HG03066 (cell line): ENCODE measurements at regions not wholly inside any gene's neighbourhood (a gene's known extent, or its start where the extent isn't known, plus 50 kb on each side); places are given as distances from the start of the nearest gene placed in this dataset.

Source experiments
- ATAC-seq: cut with Tn5 transposase; IDR thresholded peaks from one replicate; pipeline ENCODE4 v1.9.1; 2021; ENCODE audit warnings: low read depth; ENCODE audit not compliant: unreplicated experiment

DNA sequence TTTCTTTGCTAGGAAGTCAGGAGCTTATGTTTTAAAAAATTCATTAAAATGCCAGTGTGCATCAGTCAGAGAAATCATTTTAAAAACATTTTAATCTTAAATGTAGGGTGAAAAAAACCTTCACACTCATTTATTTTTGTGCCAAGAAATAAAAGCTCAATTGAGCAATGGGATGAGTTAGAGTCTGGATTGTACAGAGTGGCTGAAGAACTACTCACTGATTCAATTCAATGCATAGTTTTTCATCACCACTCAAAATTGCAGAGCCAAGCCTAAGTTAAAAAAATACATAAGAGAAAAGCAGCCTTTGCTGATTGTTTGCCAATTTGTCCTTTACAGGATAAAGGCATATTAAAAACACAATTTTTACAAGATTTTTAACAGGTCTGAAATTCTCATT lies 168.2 kb upstream of the DMRTA1 start:
- ATAC-seq = no peak

DNA sequence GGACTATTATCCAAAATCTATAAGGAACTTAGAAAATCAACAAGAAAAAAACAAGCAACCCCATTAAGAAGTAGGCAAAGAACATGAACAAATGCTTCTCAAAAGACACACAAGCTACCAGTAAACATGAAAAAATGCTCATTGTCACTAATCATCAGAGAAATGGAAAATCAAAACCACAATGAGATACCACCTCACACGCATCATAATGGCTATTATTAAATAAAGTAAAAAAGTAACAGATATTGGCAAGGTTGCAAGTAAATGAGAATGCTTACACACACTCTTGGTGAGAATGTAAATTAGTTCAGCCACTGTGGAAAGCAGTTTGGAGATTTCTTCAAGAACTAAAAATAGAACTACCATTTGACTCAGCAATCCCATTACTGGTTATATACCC lies 167.0 kb upstream of the DMRTA1 start:
- no peak for ATAC-seq

DNA sequence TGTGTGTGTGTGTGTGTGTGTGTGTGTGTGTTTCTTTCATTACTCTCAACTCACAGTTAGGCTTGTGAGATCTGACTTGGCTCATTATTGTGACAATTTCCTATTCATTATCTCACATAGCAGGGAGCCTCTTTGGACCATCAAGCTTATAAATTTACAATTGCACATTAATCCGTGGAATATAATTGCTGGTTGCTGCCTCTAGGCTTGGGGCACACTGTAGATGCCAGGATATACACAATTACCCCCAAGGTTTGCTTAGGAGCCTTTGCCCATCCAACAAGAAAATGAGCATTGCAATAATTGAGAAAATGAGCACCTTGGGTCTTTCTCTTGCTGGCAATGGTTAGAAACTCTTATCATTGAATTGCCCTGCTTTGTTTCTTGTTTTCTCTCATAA lies 161.6 kb upstream of the DMRTA1 start:
- no peak for ATAC-seq

DNA sequence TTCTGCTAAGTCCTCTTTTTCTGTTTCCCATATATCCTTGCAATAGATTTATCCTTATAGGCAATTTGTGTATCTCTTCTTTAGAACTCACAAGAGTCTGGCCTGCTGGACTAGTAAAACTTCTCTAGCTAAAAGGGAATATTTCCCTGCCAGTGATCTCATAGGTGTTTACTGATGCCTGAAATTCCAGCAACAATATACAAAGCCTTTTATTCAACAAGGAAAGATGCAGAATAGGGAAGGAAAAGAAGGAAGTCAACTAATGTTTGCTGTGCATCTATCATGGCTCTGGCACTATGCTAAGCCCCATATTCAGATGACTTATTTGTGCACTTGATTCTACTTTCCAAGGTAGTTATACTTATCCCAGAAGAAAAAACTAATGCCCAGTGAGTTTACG lies 160.0 kb upstream of the DMRTA1 start:
- no peak for ATAC-seq

DNA sequence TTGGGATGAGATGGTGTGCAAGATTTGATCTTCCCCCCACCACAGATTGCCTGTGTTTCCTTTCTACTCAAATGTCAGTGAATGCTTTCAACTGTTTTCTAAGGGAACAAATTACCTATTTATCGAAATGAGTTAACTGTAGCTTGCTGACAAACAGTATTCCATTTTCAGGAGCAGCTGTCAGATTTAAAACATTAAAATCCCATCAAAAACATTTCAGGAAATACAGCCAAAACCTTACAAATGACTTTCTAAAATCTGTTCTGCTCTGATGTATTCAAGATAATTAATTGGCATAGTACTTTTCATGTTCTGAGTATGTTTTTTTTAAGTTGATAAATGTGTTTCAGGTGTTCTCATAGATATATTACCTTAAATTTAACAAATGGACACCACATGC lies 158.0 kb upstream of the DMRTA1 start:
- ATAC-seq = no peak

DNA sequence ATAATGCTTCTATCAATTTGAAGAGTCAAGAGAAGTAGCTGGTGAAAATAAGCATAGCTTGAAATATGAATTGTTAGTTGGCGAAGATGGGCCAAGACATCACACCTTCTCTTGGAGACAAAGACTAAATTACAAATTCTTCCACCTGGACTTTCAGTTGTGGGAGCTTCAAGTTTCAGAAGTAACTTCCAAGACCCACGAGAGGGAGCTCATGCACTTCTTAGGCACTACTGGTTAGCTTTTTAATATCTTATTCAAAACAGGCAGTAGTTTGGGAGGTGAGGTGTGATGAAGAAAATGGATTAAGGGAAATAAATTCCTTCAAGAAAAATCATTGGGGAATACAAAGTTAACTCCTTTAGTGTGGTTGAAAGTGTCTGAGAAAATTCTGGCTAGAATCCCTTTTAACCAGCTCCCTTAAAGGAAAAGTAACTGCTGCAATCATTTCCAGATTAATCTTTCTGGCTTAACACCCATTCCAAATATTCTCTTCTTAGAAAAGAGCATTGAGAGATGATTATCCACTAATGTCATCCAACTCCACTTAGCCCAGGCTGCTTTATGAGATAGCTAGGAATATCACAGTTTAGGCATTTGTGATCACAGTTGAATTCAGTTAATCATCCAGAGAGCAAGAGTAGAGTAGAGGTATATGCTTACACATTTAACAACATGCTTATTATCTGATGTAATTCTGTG lies 139.5 kb upstream of the DMRTA1 start:
- ATAC-seq = no peak

DNA sequence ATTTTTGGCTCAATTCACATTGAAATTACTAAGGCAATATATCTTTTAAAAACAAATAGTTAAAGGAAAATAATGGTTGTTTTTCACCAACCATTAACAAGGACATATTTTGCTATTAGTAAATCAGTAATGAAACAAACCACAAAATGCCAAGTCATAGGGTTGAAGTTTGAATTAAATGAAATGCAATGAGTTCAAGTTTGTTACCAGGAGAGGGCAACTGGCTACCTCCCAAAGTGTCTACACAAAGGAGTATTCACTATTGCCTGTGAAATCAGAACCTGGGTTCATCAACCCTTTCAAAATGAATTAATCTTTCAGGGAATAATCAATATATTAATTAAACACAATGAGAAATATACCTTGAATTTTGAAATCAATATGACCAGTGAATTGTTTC lies 138.4 kb upstream of the DMRTA1 start:
- no peak for ATAC-seq

DNA sequence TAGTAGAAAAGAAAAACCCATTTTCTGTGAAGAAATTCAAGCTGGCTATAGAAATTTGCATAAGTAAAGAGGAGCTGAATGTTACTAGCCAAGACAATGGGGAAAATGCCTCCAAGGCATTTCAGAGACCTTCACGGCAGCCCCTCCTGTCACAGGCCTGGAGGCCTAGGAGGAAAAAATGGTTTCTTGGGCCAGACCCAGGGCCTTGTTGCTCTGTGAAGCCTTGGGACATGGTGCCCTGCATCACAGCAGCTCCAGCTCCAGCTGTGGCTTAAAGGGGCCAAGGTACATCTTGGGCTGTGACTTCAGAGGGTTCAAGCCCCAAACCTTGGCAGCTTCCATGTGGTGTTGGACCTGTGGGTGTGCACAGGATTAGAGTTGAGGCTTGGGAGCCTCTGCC lies 130.0 kb upstream of the DMRTA1 start:
- no peak for ATAC-seq

DNA sequence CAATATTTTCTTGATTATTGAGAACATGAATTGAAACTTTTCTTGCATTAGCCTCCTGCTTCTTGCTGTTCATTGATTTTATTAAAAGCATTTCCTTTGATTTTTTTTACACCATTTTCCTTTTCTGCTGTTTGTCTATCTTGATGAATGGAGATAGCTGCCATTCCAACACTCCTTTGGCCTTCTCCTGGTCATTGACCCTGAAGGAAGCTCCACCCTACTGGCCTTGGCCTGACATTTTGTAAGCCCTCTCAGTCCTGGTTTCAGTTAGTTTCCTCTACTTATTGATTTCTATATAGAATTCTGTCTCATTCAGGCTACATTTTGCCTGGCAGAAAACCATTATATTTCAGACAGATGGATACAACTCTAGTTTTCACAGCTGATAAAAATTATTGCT lies 115.1 kb upstream of the DMRTA1 start:
- ATAC-seq = no peak

DNA sequence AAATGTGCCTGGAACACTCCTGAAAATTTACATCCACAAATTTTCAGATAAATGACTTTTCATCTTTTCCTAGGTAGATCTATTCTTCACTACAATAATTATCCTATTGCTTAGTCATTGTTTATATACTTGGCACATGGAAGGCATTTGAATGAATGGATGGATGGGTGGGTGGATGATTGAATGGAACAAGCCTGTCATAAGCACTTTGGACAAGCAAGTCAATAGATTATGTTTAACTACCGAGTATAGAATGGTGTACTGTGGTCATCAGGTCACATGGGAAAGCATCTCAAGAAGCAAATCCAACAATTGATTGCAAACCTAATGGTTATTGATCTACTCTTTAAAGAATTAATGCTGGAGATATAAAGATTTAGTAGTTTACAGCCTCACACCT lies 114.4 kb upstream of the DMRTA1 start:
- no peak for ATAC-seq

DNA sequence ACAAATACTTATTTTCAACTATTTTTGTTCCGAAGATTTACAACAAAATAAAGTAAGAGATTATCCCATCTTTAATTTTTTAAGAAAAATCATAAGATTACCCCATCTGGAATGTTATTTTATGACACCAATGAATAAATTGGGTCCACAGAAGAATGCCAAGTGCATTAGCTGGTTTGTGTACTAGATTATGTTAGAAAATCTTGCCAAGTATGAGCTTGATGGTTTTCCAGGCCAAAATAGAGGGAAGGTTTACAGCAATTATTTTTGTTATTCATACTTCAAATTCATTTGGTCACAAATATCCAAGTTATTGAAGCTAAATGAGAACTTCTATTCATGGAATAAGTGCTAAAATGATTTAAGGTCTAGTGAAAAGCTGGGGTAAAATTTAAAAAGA lies 109.4 kb upstream of the DMRTA1 start:
- ATAC-seq = no peak

DNA sequence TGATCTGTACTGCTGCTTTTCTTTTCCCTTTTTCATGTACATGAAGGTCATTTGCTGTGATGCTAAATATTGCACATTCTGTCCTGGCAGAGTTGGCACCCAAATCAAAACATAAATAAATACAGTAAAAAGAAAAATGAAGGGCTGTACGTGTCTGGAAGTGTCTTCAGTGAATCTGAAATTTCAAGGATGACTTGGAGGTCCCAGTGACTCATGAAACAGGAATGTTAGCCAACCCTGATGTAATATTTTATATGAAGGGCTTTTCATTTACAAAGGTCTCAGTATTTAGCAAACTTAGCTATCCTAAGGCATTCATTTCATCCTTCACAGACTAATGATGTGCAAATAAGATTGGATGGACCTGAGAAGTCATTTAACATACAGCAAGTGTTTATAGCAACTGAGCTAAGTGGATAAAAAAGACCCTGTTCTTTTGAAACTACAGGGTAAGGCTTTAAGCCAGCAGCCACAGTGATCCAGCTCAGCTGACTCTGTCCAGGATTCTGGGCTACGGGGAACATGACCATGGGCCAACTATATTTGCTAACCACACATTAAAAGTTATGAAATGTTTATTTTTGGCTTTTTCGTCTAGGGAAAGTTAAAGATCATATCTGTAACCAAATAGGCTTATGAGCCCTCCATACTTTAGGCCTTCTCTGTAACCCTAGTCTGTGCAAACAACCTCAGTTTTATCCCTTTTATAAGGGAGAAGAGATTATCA lies 104.0 kb upstream of the DMRTA1 start:
- ATAC-seq = no peak

DNA sequence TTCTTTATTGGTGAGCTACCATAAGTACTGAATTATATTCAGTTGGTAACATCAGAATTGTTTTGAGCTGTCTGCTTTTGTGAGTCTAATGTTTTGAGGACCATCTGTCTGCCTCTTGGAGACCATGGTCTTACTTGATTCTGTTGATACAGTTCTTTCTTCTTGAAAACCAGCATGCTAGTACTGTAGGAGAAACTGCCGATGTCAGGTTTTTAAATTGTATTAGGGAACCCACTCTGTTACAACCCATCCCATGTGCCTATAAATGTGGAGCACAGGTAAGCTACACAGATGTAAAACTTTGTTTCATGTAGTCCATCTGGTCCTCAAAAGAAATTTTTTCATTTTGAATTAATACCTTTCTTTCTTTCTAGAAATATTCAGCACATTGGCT lies 103.4 kb upstream of the DMRTA1 start:
- ATAC-seq = no peak

DNA sequence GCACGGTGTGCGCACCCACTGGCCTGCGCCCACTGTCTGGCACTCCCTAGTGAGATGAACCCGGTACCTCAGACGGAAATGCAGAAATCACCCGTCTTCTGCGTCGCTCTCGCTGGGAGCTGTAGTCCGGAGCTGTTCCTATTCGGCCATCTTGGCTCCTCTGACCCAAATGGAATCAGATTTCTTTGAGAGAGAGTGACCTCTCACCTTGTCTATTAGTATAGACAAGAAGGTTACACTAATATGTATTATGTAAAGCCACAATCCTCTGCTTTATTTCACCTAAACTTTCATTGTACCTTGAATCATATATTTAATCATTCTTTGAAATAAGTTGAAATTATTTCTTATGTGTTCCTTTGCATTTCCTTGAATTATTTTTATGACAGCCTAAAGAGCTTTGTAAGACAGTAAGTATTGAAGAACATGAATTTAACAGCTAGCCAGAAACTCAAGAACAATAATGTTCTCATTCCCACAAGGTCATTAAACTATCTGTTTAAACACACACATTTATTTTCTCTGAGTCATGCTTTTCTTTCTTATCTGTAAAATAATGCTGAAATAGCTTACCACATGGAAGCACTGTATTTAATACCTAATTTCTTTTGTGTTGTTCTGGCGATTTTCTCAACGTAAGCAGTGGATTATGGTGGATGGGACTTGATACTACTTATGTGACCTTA lies 91.8 kb upstream of the DMRTA1 start:
- no peak for ATAC-seq

DNA sequence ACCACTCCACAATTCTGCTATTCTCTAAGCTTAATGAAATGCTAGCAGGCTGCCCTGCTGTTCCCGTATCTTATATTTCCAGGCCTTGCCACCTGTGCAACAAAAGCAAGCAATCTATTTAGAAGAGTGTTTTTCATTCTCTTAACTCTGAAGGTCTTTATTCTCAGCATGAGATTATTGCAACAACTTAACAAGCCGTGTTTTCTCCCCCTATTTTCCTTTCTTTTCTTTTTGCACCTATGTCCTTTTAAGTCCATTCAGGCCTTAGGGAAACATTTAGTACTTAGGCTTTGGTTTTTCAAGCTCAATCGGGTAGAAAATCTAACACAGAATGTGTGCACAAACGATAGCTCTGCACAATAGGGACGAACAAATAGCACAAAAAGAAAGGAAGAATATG lies 89.6 kb upstream of the DMRTA1 start:
- ATAC-seq = no peak

DNA sequence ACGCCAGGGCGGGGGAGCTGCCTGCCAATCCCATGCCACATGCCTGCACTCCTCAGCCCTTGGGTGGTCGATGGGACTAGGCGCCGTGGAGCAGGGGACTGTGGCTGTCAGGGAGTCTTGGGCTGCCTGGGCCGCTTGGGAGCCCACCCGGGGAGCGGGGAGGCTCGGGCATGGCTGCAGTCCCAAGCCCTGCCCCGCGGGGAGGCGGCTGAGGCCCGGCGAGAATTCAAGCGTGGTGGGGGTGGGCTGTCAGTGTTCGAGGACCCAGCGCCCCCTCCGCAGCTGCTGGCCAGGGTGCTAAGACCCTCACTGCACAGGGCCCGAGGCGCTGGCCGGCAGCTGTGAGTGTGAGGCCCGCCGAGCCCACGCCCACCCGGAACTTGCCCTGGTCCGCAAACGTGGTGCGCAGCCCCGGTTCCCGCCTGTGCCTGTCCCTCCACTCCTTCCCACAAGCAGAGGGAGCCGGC lies 83.2 kb upstream of the DMRTA1 start:
- no peak for ATAC-seq

DNA sequence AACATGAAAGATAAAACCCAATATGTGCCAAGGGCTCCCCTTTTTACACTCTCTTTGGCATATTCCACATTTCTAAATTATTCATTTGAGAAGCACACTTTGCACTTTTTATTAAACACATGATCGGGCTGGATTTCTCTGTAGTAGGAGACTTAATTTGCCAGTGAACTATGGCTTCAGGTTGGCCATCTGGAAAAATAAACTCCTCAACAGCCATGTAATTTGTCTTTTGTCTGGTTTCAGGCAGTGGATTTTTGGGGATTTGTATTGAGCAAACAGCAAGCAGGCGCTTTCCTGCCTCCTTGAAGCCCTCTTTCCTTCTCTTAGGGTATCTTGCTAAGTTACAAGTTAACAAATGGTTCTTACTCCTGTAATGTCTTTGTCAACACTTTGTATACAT lies 73.0 kb upstream of the DMRTA1 start:
- no peak for ATAC-seq

DNA sequence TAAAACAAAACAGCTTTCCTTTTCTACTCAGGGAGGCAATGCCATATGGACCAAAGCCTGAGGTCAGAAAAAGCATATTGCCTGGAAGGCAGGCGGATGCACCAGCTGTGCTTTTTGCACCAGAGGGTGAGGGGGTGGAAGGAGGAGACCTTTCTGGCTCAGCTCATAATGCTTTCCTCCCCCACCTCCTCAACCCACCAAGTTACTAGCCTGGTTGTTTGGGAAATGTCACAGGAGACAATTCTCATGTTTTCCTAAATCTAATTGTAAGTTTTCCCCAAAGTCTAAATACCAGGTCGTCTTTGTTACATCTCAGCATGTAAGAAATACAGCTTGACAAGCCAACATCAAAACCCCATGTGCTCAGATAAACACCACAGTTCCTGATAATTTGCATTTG lies 72.6 kb upstream of the DMRTA1 start:
- ATAC-seq = no peak

DNA sequence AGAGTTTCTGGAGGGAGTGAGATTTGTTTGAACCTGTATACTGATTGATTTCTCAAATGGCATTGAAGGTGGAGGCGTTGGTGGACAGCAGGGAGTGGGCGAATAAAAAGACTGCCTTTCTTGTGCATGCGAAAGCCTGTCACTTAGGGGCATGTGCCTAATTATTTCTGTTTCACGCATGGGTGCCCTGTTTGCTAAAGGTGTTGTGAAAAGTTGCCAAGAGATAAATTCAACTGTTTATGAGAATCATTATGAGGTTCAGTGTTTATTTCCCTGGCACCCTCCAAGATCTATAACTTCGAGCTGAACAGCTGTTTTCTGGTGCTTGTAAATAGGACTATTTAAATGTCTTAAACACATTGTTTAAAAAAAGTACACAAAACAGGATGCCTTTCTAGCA lies 67.4 kb upstream of the DMRTA1 start:
- ATAC-seq = no peak

DNA sequence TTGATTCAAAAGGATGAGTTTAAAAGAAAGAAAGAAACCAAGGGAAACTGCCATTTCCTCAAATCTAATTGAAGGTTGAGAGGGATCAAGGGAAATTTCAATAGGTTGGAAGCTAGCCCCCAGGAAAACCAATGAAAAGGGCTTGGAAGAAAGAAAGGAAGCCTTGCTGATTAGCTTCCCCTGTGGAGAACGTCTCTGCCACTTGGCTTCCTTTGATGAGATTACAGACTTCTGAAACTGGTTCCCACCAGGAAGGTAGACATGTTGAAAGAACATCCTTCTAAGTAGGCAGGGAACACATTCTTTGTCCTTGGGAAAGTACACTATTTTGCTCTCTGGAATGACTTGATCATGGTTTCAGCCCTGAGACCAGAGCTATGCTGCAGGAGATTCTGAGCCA lies 65.5 kb upstream of the DMRTA1 start:
- no peak for ATAC-seq

DNA sequence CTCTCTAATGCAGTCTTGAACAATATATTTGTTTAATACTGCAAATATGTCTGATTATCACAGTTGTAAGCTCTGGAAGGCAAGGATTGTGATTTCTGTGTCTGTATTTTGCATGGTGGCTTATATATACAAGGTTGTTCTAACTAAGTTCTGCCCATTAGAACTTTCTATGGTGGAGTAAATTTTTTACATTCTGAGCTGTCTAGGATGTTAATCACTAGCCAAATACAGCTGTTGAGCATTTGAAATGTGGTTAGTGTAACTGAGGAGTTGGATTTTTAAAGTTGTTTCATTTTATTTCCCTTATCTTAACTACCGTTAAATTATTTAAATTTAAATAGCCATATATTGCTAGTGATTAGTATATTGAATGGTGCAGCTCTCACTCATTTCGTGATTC lies 64.3 kb upstream of the DMRTA1 start:
- no peak for ATAC-seq

DNA sequence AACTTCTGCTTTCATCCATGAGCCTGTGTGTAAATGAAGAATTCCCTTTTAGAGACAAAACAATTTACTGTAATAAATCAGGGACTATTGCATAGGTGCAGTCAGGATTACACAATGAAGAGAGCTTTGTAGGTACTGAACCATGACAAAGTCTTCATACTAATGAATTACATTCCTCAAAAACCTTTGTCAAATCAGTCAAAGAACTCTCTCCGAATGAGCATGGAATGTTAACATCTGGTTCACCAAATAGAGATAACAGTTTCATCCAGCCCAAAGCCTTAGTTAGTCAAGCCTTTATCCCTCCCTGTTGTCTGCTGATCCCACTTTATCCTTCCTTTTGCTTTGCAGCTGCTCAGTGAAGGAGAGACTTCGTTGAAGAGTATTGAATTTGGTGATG lies 62.9 kb upstream of the DMRTA1 start:
- no peak for ATAC-seq
